ENCODE measurements at regions not wholly inside any gene's neighbourhood (a gene's known extent, or its start where the extent isn't known, plus 50 kb on each side); places are given as distances from the start of the nearest gene placed in this dataset.
A peak's percentile ranks its signal among the peaks of the same experiment; 100 is the strongest.
"Not testable (repeated sequence)": the region's sequence is repeated elsewhere in the genome, so short reads cannot be mapped to it uniquely, and the experiment has no call there.

DNA sequence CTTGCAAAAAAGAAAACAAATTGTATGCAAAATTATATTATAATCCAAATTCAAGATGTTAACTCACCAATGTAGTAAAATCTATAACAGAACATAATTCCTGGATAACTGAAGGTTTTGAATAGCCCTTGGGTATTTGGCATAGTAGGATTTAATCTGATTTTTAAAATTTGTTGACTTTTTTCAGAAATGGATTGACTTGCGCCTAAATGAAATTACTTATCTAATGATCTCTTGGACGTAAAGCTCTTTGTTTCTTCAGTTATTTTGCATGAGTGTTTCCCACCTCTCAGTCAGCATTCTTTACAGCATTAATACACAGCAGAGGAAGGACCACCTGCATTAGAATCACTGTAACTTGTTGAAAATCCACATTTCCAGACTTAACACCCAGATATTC, 169.6 kb downstream of the SEPTIN7 start:
- peaks cover 0 to 5% (median 2%) of the 10 kb centered on the region in 4 donors for H3K4me1 ChIP-seq
- no peak for TF ChIP-seq POLR2A (IDR thresholded peaks at IDR 0.05)
- no peak for TF ChIP-seq EP300 (IDR thresholded peaks at IDR 0.05)
- no peak for TF ChIP-seq POLR2AphosphoS5 (IDR thresholded peaks at IDR 0.05)
- TF ChIP-seq CTCF (IDR thresholded peaks at IDR 0.05) = no peak
- no peak overlapping the region for H3K4me3 ChIP-seq
- DNase-seq = no peak
- H3K27me3 ChIP-seq = peaks cover 0 to 22% (median 4%) of the 10 kb centered on the region in 3 donors
- no peaks in the 10 kb centered on the region for H3K9me3 ChIP-seq
- H3K36me3 ChIP-seq = no peaks in the 10 kb centered on the region
- intact Hi-C loops (cut with DNase I; ENCODE audit: low total_unique reads) = no loop called here
- WGBS, 5 donors = 89 to 96% (median 93%) methylated on average over 2 of the region's 2 CpGs
- H3K27ac ChIP-seq = no peak overlapping the region

- H3K4me1 ChIP-seq = peaks cover 0 to 5% (median 2%) of the 10 kb centered on the region in 4 donors
- H3K36me3 ChIP-seq = no peaks in the 10 kb centered on the region
- peak in 1 of 2 donors; percentile 66 for DNase-seq
- intact Hi-C loops (cut with DNase I; ENCODE audit: low total_unique reads) = no loop called here
- H3K4me3 ChIP-seq = peak overlapping the region; percentile 33 to 44 (median 34)
- no peaks in the 10 kb centered on the region for H3K9me3 ChIP-seq
- H3K27ac ChIP-seq = peak overlapping the region in 1 of 5 donors; percentile 12
- WGBS, 5 donors = 22 to 44% (median 32%) methylated on average over 29 to 55 of the region's 55 CpGs
- TF ChIP-seq CTCF (IDR thresholded peaks at IDR 0.05) (peak in 3 of 7 experiments; percentile 19 to 41 (median 28)), POLR2A (IDR thresholded peaks at IDR 0.05) (no peak), EP300 (IDR thresholded peaks at IDR 0.05) (no peak), POLR2AphosphoS5 (IDR thresholded peaks at IDR 0.05) (no peak)
- H3K27me3 ChIP-seq = peaks cover 0 to 22% (median 4%) of the 10 kb centered on the region in 3 donors
Measured at GRCh38 chr7:35971133-35971891, 170.5 kb downstream of the SEPTIN7 start.

DNA sequence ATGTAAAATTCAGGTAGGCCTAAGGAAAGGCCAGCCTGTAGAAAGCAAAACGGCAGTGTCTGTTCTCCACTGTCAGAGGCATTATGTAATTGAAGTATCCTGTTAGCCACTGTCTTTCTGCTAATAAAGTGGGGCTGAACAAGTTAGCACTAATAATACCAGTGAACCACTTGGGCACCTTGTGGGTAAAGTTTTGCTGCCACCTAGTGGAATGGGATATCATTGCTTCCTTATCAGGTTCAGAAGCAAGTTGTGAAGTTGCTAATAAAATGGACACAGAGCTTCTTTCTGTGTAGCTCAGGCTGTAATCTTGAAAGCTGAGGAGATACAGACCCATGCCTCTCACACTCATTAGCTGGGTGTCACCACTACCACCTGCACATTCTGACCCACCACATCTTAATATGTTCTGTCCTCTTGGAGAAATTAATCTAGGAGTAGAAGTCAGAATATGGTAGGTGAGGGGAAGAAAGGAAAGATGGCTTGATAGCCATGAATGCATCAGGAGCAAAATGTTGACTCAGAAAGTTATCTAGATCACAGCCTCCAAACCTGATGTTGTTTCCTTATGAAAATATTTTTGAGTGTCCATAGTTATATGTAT, 175.1 kb downstream of the SEPTIN7 start:
- Histone ChIP-seq H3K27me3 (peaks cover 0 to 12% (median 4%) of the 10 kb centered on the region in 3 donors), H3K27ac (no peak overlapping the region), H3K4me3 (no peak overlapping the region), H3K9me3 (no peaks in the 10 kb centered on the region), H3K4me1 (peaks cover 0 to 5% (median 2%) of the 10 kb centered on the region in 4 donors), H3K36me3 (no peaks in the 10 kb centered on the region)
- WGBS, 5 donors = 0 to 7% (median 1%) methylated on average over 1 of the region's 1 CpG
- peak in 5 of 7 experiments; percentile 74 to 86 (median 81) for TF ChIP-seq CTCF (IDR thresholded peaks at IDR 0.05)
- no peak for TF ChIP-seq POLR2A (IDR thresholded peaks at IDR 0.05)
- peak in 1 of 3 donors; percentile 34 for TF ChIP-seq POLR2AphosphoS5 (IDR thresholded peaks at IDR 0.05)
- intact Hi-C loops (cut with DNase I; ENCODE audit: low total_unique reads) = no loop called here
- peak in 1 of 2 donors; percentile 91 for DNase-seq

DNA sequence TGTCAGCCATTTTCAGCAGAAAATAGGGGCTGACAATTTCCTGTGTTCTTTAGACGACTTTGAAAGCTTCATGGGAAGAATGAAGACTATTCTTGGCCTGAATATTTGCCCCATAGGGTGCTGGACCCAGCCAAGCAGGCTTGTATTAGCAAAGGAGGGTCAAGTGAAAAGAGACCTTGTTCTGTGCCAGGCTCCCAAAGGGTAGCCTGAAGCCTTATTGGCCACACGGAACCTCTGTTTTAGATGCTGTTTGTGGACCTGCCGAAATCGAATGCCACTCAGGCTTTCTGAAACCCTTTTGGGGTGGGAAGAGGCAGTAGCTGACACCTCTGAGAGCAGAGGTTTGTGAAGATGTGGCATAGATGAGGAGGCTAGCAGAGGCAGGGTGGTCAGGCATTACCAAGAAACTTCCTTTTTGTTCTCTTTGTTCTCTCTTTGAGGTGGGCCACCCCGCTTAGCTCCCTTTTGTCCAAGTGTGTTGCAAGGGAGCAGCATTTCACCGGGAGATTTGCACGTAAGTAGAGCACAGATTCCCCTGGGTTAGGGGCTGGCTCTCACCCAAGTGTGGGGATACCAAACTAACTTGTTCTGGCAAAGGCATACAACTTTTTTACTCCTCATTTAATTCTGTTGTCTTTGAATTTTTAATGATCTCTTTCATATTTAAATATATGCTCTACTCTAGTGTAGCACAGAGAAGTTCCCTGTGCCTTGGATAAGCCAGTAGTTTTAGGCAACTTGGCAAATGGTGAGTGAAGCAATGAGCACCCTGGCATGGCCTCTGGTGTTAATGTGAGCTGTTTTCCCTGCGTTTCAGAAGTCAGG, 174.0 kb upstream of the EEPD1 start:
- H3K4me3 ChIP-seq; H3K27me3 ChIP-seq; H3K27ac ChIP-seq; H3K9me3 ChIP-seq; H3K4me1 ChIP-seq; intact Hi-C loops (cut with DNase I; ENCODE audit: low total_unique reads); DNase-seq; H3K36me3 ChIP-seq: not testable (repeated sequence)
- WGBS, 5 donors = 62 to 70% (median 67%) methylated on average over 8 of the region's 8 CpGs

Data from stomach (tissue), 8 donors.